Stimulated activated naive CD4-positive, alpha-beta T cell (primary cell): ENCODE measurements at regions not wholly inside any gene's neighbourhood (a gene's known extent, or its start where the extent isn't known, plus 50 kb on each side); places are given as distances from the start of the nearest gene placed in this dataset.

Source experiments
- DNase-seq, 6 experiments: peaks; one replicate each; lab custom pipeline; 2025; lab: John Stamatoyannopoulos, UW

- no peak for DNase-seq
Observed at GRCh38 chr16:5377280-5377898, 279.8 kb upstream of the EEF2KMT start.

- no peak for DNase-seq
Observed at GRCh38 chr16:5374184-5374583, 276.6 kb upstream of the EEF2KMT start.

- no peak for DNase-seq
Observed at GRCh38 chr16:5367951-5368350, 270.4 kb upstream of the EEF2KMT start.

- no peak for DNase-seq
Observed at GRCh38 chr16:5366126-5366525, 268.5 kb upstream of the EEF2KMT start.

GRCh38 chr16:5364186-5364585 lies 266.6 kb upstream of the EEF2KMT start:
- DNase-seq: no peak

- no peak for DNase-seq
Observed at GRCh38 chr16:5361322-5361721, 263.7 kb upstream of the EEF2KMT start.

- no peak for DNase-seq
Observed at GRCh38 chr16:5354645-5355044, 257.1 kb upstream of the EEF2KMT start.

- DNase-seq: no peak
Observed at GRCh38 chr16:5349670-5350517, 252.3 kb upstream of the EEF2KMT start.

- no peak for DNase-seq
Observed at GRCh38 chr16:5349101-5349500, 251.5 kb upstream of the EEF2KMT start.

- DNase-seq: no peak
Observed at GRCh38 chr16:5347561-5347960, 250.0 kb upstream of the EEF2KMT start.

GRCh38 chr16:5336941-5337340 lies 239.3 kb upstream of the EEF2KMT start:
- DNase-seq: no peak

GRCh38 chr16:5333991-5334390 lies 236.4 kb upstream of the EEF2KMT start:
- no peak for DNase-seq

- no peak for DNase-seq
Observed at GRCh38 chr16:5333126-5333525, 235.5 kb upstream of the EEF2KMT start.

GRCh38 chr16:5330058-5330457 lies 232.5 kb upstream of the EEF2KMT start:
- DNase-seq: no peak

GRCh38 chr16:5328546-5328945 lies 231.0 kb upstream of the EEF2KMT start:
- no peak for DNase-seq

GRCh38 chr16:5326395-5326794 lies 228.8 kb upstream of the EEF2KMT start:
- no peak for DNase-seq

- no peak for DNase-seq
Observed at GRCh38 chr16:5325932-5326331, 228.3 kb upstream of the EEF2KMT start.

- DNase-seq: no peak
Observed at GRCh38 chr16:5323284-5324141, 225.9 kb upstream of the EEF2KMT start.

GRCh38 chr16:5321930-5322329 lies 224.3 kb upstream of the EEF2KMT start:
- DNase-seq: no peak

- DNase-seq: no peak
Observed at GRCh38 chr16:5319799-5320198, 222.2 kb upstream of the EEF2KMT start.

- DNase-seq: no peak
Observed at GRCh38 chr16:5315914-5316313, 218.3 kb upstream of the EEF2KMT start.

- no peak for DNase-seq
Observed at GRCh38 chr16:5314377-5314776, 216.8 kb upstream of the EEF2KMT start.
